ENCODE measurements at regions not wholly inside any gene's neighbourhood (a gene's known extent, or its start where the extent isn't known, plus 50 kb on each side); places are given as distances from the start of the nearest gene placed in this dataset.

- DNase-seq = no peak
- H3K4me1 ChIP-seq (ENCODE audit: insufficient read depth, low read length) = 0 out of 2 replicates have a peak, but pooled peaks cover 5% of the 10 kb centered on the region
- H3K36me3 ChIP-seq (ENCODE audit: insufficient read depth, low read length) = no peaks in the 10 kb centered on the region
- H3K9me3 ChIP-seq (ENCODE audit: insufficient read depth, low read length, severe bottlenecking) = no peaks in the 10 kb centered on the region
- H2AFZ ChIP-seq (ENCODE audit: low read depth, low read length) = no peak overlapping the region
- H3K27me3 ChIP-seq (ENCODE audit: insufficient read depth, low read length, poor library complexity) = no peaks in the 10 kb centered on the region
- H3K9ac ChIP-seq (ENCODE audit: low read depth, low read length) = no peak overlapping the region
- no peak for ATAC-seq (ENCODE audit: insufficient read depth, low read depth)
- no peaks in the 10 kb centered on the region for H3K79me2 ChIP-seq (ENCODE audit: insufficient read depth, low read length)
- no peak overlapping the region for H3K27ac ChIP-seq (ENCODE audit: low read length)
- no peak overlapping the region for H3K4me3 ChIP-seq (ENCODE audit: low read depth in 1 of 2, low read length in 2 of 2)
- TF ChIP-seq CTCF (IDR thresholded peaks at IDR 0.05; ENCODE audit: borderline replicate concordance, extremely low read depth, low read length, poor library complexity, severe bottlenecking) (no peak), EZH2 (IDR thresholded peaks at IDR 0.05; ENCODE audit: borderline replicate concordance, low read depth, low read length, severe bottlenecking) (no peak)
- no peak overlapping the region for H3K4me2 ChIP-seq (ENCODE audit: insufficient read depth, low read length)
- H4K20me1 ChIP-seq (ENCODE audit: insufficient read depth, low read length) = no peaks in the 10 kb centered on the region
Observed at GRCh38 chr1:232893481-232894313, 56.7 kb upstream of the NTPCR start.

GRCh38 chr1:232894436-232894835 is 56.0 kb upstream of the NTPCR start:
- Histone ChIP-seq H3K79me2 (ENCODE audit: insufficient read depth, low read length) (no peaks in the 10 kb centered on the region), H2AFZ (ENCODE audit: low read depth, low read length) (no peak overlapping the region), H3K27me3 (ENCODE audit: insufficient read depth, low read length, poor library complexity) (no peaks in the 10 kb centered on the region), H4K20me1 (ENCODE audit: insufficient read depth, low read length) (no peaks in the 10 kb centered on the region), H3K9me3 (ENCODE audit: insufficient read depth, low read length, severe bottlenecking) (no peaks in the 10 kb centered on the region), H3K4me1 (ENCODE audit: insufficient read depth, low read length) (0 out of 2 replicates have a peak, but pooled peaks cover 5% of the 10 kb centered on the region), H3K9ac (ENCODE audit: low read depth, low read length) (no peak overlapping the region), H3K36me3 (ENCODE audit: insufficient read depth, low read length) (no peaks in the 10 kb centered on the region), H3K27ac (ENCODE audit: low read length) (no peak overlapping the region), H3K4me2 (ENCODE audit: insufficient read depth, low read length) (no peak overlapping the region), H3K4me3 (ENCODE audit: low read depth in 1 of 2, low read length in 2 of 2) (no peak overlapping the region)
- DNase-seq = no peak
- no peak for ATAC-seq (ENCODE audit: insufficient read depth, low read depth)
- TF ChIP-seq EZH2 (IDR thresholded peaks at IDR 0.05; ENCODE audit: borderline replicate concordance, low read depth, low read length, severe bottlenecking) = no peak
- TF ChIP-seq CTCF (IDR thresholded peaks at IDR 0.05; ENCODE audit: borderline replicate concordance, extremely low read depth, low read length, poor library complexity, severe bottlenecking) = no peak

- Histone ChIP-seq H3K27ac (ENCODE audit: low read length) (no peak overlapping the region), H3K9ac (ENCODE audit: low read depth, low read length) (no peak overlapping the region), H3K4me1 (ENCODE audit: insufficient read depth, low read length) (peaks cover 15% of the 10 kb centered on the region), H3K4me2 (ENCODE audit: insufficient read depth, low read length) (no peak overlapping the region), H3K27me3 (ENCODE audit: insufficient read depth, low read length, poor library complexity) (no peaks in the 10 kb centered on the region), H3K9me3 (ENCODE audit: insufficient read depth, low read length, severe bottlenecking) (no peaks in the 10 kb centered on the region), H3K79me2 (ENCODE audit: insufficient read depth, low read length) (no peaks in the 10 kb centered on the region), H2AFZ (ENCODE audit: low read depth, low read length) (no peak overlapping the region), H3K36me3 (ENCODE audit: insufficient read depth, low read length) (no peaks in the 10 kb centered on the region), H4K20me1 (ENCODE audit: insufficient read depth, low read length) (no peaks in the 10 kb centered on the region), H3K4me3 (ENCODE audit: low read depth in 1 of 2, low read length in 2 of 2) (no peak overlapping the region)
- DNase-seq = no peak
- no peak for ATAC-seq (ENCODE audit: insufficient read depth, low read depth)
- TF ChIP-seq CTCF (IDR thresholded peaks at IDR 0.05; ENCODE audit: borderline replicate concordance, extremely low read depth, low read length, poor library complexity, severe bottlenecking) = no peak
- TF ChIP-seq EZH2 (IDR thresholded peaks at IDR 0.05; ENCODE audit: borderline replicate concordance, low read depth, low read length, severe bottlenecking) = no peak
Observed at GRCh38 chr1:232897949-232898465, 52.4 kb upstream of the NTPCR start.

Measured in DND-41 (cell line).